ENCODE measurements at regions not wholly inside any gene's neighbourhood (a gene's known extent, or its start where the extent isn't known, plus 50 kb on each side); places are given as distances from the start of the nearest gene placed in this dataset.

DNA sequence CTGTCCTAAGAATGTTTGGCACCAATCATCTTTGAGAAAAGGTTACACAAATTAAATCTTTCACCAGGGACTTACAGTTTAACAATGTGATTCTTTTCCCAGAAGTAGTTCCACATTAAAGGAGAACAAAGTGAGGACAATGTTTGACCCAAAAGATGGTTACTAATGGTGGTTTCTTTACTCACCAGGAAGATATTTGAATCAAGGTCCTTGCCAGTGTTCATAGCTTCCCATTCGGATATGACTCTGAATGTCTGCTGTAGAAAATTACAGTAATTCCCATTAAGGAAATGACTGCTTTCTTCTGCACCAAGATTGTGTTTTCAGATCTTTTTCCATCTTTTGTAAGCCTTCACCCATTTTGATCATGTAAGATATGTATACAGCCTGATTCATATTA, 114.6 kb upstream of the ADAMTSL1 start:
- no peak for TF ChIP-seq TAF1 (IDR thresholded peaks at IDR 0.05; ENCODE audit: low read depth, low read length)
- no peak for TF ChIP-seq POU2F2 (IDR thresholded peaks at IDR 0.05; ENCODE audit: low read depth, low read length)
- no peak for TF ChIP-seq POLR2AphosphoS5 (IDR thresholded peaks at IDR 0.05; ENCODE audit: low read depth, low read length)
- no peak for TF ChIP-seq SPI1 (IDR thresholded peaks at IDR 0.05; ENCODE audit: low read depth, low read length)
- TF ChIP-seq PAX5 (IDR thresholded peaks at IDR 0.05; ENCODE audit: insufficient read depth, low read length, severe bottlenecking): no peak
- FAIRE-seq: no peak
- no peak for DNase-seq (ENCODE audit: insufficient read length, low spot score)

DNA sequence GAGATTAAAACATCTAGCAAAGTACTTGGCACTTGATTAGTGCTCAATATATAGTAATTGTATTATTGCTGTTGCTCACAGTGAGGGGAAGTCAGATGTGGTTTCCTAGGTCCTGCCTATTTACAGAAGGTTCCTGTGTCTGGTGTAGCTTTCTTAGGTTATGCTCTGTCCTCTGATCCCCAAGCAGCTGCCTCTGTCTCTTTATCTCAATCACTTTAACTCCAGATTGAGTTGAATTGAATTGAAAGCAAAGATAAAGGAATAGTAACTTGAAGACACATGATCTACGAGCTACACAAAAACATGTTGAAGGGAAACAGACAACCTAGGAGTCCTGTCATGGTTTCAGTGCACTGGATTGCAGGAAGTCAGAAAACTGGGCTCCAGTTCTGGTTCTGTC, 113.9 kb upstream of the ADAMTSL1 start:
- DNase-seq (ENCODE audit: insufficient read length, low spot score): no peak
- TF ChIP-seq POLR2AphosphoS5 (IDR thresholded peaks at IDR 0.05; ENCODE audit: low read depth, low read length) (no peak), TAF1 (IDR thresholded peaks at IDR 0.05; ENCODE audit: low read depth, low read length) (no peak), PAX5 (IDR thresholded peaks at IDR 0.05; ENCODE audit: insufficient read depth, low read length, severe bottlenecking) (no peak), POU2F2 (IDR thresholded peaks at IDR 0.05; ENCODE audit: low read depth, low read length) (no peak), POLR2A (IDR thresholded peaks at IDR 0.05; ENCODE audit: low read depth, low read length) (no peak), SPI1 (IDR thresholded peaks at IDR 0.05; ENCODE audit: low read depth, low read length) (no peak)
- FAIRE-seq: no peak

DNA sequence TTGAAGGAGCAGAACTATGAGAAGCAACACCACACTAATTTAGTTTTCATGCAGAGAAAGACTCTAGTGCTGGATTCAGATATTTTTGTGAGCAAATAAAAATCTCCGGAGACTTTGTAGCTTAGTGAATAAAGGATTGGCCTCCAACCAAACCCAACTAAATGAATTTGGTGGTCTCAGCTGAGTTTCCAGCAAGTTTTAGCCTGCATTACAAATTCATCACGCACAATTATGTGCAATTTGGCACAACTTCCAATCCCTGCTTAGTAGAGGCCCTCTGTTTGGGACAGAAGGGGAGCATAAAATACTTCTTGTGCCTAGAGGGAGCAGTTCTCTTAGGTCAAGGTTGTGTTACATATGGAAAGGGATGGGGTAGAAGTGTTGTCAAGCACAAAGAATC, 112.3 kb upstream of the ADAMTSL1 start:
- TF ChIP-seq SPI1 (IDR thresholded peaks at IDR 0.05; ENCODE audit: low read depth, low read length) (no peak), PAX5 (IDR thresholded peaks at IDR 0.05; ENCODE audit: insufficient read depth, low read length, severe bottlenecking) (no peak), POLR2A (IDR thresholded peaks at IDR 0.05; ENCODE audit: low read depth, low read length) (no peak), POU2F2 (IDR thresholded peaks at IDR 0.05; ENCODE audit: low read depth, low read length) (no peak), POLR2AphosphoS5 (IDR thresholded peaks at IDR 0.05; ENCODE audit: low read depth, low read length) (no peak), TAF1 (IDR thresholded peaks at IDR 0.05; ENCODE audit: low read depth, low read length) (no peak)
- DNase-seq (ENCODE audit: insufficient read length, low spot score): no peak
- FAIRE-seq: no peak

DNA sequence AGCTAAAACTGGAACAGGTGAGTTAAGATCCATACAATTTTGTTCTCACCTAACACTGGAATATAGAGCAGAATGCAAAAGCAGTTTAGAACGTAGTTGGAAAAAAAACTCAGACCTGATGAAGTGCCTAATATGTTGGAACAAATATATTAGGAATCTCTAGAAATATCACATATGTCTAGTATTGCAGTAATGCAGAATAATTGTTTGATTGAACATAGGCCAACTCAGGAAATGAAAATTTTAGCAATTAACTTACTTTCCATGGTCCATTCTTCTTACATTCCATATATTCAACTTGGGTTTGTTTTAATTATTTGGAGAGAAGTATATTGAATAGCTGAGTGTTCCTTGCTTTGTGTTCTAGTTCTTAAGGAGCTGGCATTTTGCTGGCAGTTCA, 111.8 kb upstream of the ADAMTSL1 start:
- TF ChIP-seq SPI1 (IDR thresholded peaks at IDR 0.05; ENCODE audit: low read depth, low read length): no peak
- TF ChIP-seq TAF1 (IDR thresholded peaks at IDR 0.05; ENCODE audit: low read depth, low read length): no peak
- no peak for TF ChIP-seq POLR2A (IDR thresholded peaks at IDR 0.05; ENCODE audit: low read depth, low read length)
- TF ChIP-seq POU2F2 (IDR thresholded peaks at IDR 0.05; ENCODE audit: low read depth, low read length): no peak
- TF ChIP-seq PAX5 (IDR thresholded peaks at IDR 0.05; ENCODE audit: insufficient read depth, low read length, severe bottlenecking): no peak
- FAIRE-seq: no peak
- DNase-seq (ENCODE audit: insufficient read length, low spot score): no peak

DNA sequence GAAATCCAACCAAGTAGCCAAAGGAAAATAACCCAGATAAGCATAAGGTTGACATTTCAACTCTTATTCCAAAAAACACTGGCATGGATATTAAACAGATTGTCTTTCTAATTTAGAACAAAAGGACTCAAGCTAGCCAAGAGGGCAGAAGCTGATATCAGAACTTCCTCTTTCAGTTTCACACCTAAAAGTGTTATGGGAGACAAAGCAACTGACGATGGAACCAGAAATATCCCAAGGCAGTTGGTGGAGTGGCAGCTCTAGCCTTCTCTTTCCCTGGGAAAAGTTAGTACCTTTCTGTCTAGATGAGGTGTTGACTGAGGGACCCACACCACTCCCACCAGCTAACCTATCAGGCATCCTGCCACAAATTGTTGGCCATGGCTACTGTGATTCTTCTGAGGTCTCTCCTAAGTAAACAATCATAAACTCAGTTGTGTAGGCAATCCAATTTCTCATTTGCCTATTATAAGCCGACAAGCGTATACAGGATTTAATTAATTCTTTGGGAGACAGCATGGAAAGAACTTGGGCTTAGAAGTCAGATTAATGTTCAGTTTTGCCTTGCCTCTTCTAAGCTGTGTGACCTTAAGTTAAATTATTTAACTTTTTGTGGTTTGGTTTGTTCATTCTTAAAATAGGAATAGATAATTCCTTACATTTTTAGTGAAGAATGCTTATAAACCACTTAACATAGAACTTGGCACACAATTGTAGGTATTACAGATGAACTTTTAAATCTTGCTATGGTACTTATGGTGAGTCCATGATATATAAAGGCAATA, 110.9 kb upstream of the ADAMTSL1 start:
- FAIRE-seq (peak; percentile 26), DNase-seq (ENCODE audit: insufficient read length, low spot score) (peak; percentile 2)
- TF ChIP-seq SPI1 (IDR thresholded peaks at IDR 0.05; ENCODE audit: low read depth, low read length) (peak; percentile 61), POLR2A (IDR thresholded peaks at IDR 0.05; ENCODE audit: low read depth, low read length) (no peak)

DNA sequence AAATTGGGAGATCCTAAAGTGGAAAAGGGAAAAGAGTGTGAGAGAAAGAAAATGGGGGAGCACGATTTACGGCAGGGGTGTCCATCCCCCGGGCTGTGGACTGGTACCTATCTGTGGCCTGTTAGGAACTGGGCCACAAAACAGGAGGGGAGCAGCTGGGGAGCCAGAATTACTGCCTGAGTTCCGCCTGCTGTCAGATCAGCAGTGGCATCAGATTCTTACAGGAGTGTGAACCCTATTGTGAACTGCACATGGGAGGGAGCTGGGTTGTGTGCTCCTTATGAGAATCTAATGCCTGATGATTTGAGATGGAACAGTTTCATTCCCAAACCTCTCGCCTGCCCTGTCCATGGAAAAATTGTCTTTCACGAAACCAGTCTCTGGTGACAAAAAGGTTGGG, 108.3 kb upstream of the ADAMTSL1 start:
- DNase-seq (ENCODE audit: insufficient read length, low spot score) (no peak), FAIRE-seq (no peak)
- no peak for TF ChIP-seq POU2F2 (IDR thresholded peaks at IDR 0.05; ENCODE audit: low read depth, low read length)
- TF ChIP-seq POLR2A (IDR thresholded peaks at IDR 0.05; ENCODE audit: low read depth, low read length): no peak
- no peak for TF ChIP-seq TAF1 (IDR thresholded peaks at IDR 0.05; ENCODE audit: low read depth, low read length)
- no peak for TF ChIP-seq SPI1 (IDR thresholded peaks at IDR 0.05; ENCODE audit: low read depth, low read length)
- TF ChIP-seq PAX5 (IDR thresholded peaks at IDR 0.05; ENCODE audit: insufficient read depth, low read length, severe bottlenecking): no peak
- TF ChIP-seq POLR2AphosphoS5 (IDR thresholded peaks at IDR 0.05; ENCODE audit: low read depth, low read length): no peak

DNA sequence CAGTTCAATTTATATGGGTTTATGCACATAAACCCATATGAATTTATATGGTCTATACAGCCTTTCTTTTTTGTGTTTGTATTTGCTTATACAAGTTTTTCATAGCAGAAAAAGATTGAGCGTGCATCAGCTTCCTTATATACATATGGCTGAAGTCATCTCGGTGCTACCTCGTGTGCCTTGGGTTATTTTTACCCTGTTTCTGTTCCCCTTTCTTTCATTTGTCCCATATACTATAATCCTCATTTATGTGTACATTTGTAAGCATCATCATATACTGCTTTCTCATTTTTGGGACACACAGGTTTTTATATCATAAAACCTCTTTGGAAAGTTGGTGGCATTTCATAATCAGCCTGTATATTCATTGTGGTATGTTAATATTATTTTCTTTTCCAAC, 107.8 kb upstream of the ADAMTSL1 start:
- DNase-seq (ENCODE audit: insufficient read length, low spot score) (no peak), FAIRE-seq (no peak)
- no peak for TF ChIP-seq POLR2AphosphoS5 (IDR thresholded peaks at IDR 0.05; ENCODE audit: low read depth, low read length)
- peak; percentile 92 for TF ChIP-seq SPI1 (IDR thresholded peaks at IDR 0.05; ENCODE audit: low read depth, low read length)

DNA sequence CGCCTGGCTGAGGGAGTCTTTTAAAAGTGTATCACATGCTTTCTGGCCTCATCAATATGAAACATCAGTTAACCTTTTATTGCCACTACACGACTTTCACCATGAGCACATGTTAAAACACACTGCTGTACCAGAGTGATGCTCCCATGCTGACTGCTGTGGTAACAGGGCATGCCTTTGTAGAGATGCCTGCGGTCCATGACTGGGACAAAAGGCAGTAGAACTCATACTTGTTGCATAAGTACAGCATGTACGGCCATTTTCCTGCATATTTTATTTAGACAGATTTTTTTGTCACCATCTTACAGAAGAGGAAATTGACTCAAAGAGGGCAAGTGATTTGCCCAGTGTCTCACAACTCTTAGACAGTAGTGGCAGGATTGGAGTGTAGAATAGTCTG, 105.7 kb upstream of the ADAMTSL1 start:
- TF ChIP-seq POLR2A (IDR thresholded peaks at IDR 0.05; ENCODE audit: low read depth, low read length) (no peak), POLR2AphosphoS5 (IDR thresholded peaks at IDR 0.05; ENCODE audit: low read depth, low read length) (no peak), TAF1 (IDR thresholded peaks at IDR 0.05; ENCODE audit: low read depth, low read length) (no peak), SPI1 (IDR thresholded peaks at IDR 0.05; ENCODE audit: low read depth, low read length) (no peak), POU2F2 (IDR thresholded peaks at IDR 0.05; ENCODE audit: low read depth, low read length) (no peak), PAX5 (IDR thresholded peaks at IDR 0.05; ENCODE audit: insufficient read depth, low read length, severe bottlenecking) (no peak)
- no peak for FAIRE-seq
- DNase-seq (ENCODE audit: insufficient read length, low spot score): no peak

DNA sequence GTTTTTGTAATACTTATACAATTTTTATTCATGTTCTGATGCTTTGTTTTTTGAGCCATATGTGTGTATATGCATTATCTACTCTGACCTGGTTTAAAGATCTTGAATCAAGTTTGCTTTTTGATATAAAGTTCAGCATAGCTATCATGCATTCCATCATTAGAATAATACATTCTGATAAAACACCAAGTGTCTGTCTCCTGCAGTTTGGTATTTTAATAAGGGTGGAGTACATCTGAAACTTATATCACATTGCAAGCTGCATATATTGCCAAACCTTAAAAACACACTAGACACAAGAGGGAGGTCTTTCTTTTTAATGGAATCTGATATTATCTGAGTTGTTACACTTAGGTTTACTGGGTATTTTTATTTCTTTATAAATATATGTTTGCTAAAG, 102.8 kb upstream of the ADAMTSL1 start:
- DNase-seq (ENCODE audit: insufficient read length, low spot score): no peak
- TF ChIP-seq POU2F2 (IDR thresholded peaks at IDR 0.05; ENCODE audit: low read depth, low read length) (no peak), POLR2A (IDR thresholded peaks at IDR 0.05; ENCODE audit: low read depth, low read length) (no peak), TAF1 (IDR thresholded peaks at IDR 0.05; ENCODE audit: low read depth, low read length) (no peak), PAX5 (IDR thresholded peaks at IDR 0.05; ENCODE audit: insufficient read depth, low read length, severe bottlenecking) (no peak), SPI1 (IDR thresholded peaks at IDR 0.05; ENCODE audit: low read depth, low read length) (no peak), POLR2AphosphoS5 (IDR thresholded peaks at IDR 0.05; ENCODE audit: low read depth, low read length) (no peak)
- no peak for FAIRE-seq

DNA sequence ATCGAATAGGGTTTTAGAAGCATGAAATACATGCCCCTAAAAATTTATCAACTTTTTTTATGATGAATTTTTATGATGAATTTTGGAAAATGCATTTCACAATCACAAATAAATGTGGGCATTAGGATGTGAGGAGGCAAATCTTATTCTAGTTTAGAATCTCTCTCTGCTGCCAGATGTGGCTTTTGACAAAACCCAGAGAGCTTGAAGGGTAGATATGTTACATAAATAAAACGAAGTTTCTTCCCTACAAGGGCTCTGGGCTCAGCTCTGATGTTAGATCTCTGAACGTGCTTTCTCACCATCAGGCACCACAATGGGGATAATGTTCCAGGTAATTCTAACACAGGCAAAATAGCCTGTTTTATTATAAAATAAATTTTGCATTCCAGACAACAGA, 102.3 kb upstream of the ADAMTSL1 start:
- DNase-seq (ENCODE audit: insufficient read length, low spot score): no peak
- no peak for FAIRE-seq
- TF ChIP-seq PAX5 (IDR thresholded peaks at IDR 0.05; ENCODE audit: insufficient read depth, low read length, severe bottlenecking) (no peak), TAF1 (IDR thresholded peaks at IDR 0.05; ENCODE audit: low read depth, low read length) (no peak), POLR2AphosphoS5 (IDR thresholded peaks at IDR 0.05; ENCODE audit: low read depth, low read length) (no peak), POU2F2 (IDR thresholded peaks at IDR 0.05; ENCODE audit: low read depth, low read length) (no peak), POLR2A (IDR thresholded peaks at IDR 0.05; ENCODE audit: low read depth, low read length) (no peak), SPI1 (IDR thresholded peaks at IDR 0.05; ENCODE audit: low read depth, low read length) (no peak)
